ENCODE measurements at regions not wholly inside any gene's neighbourhood (a gene's known extent, or its start where the extent isn't known, plus 50 kb on each side); places are given as distances from the start of the nearest gene placed in this dataset.

DNA sequence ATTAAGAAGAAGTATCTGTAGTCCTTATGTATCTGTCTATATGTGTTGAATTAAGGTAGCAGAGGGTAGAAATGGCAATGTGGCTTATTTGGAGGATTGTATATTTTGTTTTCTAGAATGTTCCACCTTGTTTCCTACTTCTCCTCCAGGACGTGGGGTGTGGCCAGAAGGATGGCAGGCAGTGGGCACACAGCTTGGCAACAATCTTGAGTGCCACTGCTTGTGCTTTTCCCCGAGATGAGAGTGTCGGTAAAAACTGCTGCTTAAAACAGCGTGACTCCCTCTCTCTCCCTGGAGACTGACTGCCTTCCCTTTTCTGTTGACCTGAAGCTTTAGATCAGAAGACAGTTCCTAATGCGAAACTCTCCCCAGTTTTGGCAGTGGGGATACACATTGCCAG is 61.2 kb downstream of the FAT3 start:
- H3K27ac ChIP-seq (ENCODE audit: insufficient read length, low read depth, low read length), result no peak overlapping the region
- H3K4me1 Mint-ChIP-seq, result peaks cover 14 to 32% of the 10 kb centered on the region in 2 experiments
- no CpG with 5 or more reads among the region's 5 CpGs for WGBS (ENCODE audit: extremely low coverage, insufficient read length, low lambda C conversion rate)

More for the DNA sequence above, 61.2 kb downstream of the FAT3 start:
- Histone ChIP-seq H4K8ac (replicated peaks; ENCODE audit: insufficient read length, low read depth, low read length) (no peak overlapping the region), H4K20me1 (ENCODE audit: control insufficient read depth, insufficient read depth, insufficient read length) (no peaks in the 10 kb centered on the region), H3K79me1 (ENCODE audit: insufficient read depth, low read depth, low read length, poor library complexity, severe bottlenecking) (no peaks in the 10 kb centered on the region), H2BK12ac (ENCODE audit: insufficient read length, low read depth, low read length) (no peak overlapping the region), H2BK120ac (ENCODE audit: low read depth, low read length, poor library complexity, severe bottlenecking) (no peak overlapping the region), H3K4ac (ENCODE audit: low read depth, low read length) (no peak overlapping the region), H2BK5ac (ENCODE audit: insufficient read length, low read length) (no peak overlapping the region), H3K4me1 (ENCODE audit: insufficient read depth, low read length) (peaks cover 2% of the 10 kb centered on the region; the same call in 1 of the 2 replicates), H3K27me3 (ENCODE audit: insufficient read depth, low read length) (no peaks in the 10 kb centered on the region), H3K4me2 (ENCODE audit: insufficient read depth, insufficient read length, low read length) (no peak overlapping the region), H3K18ac (ENCODE audit: insufficient read length, low read depth, low read length) (no peak overlapping the region), H2BK15ac (ENCODE audit: low read depth, low read length) (no peak overlapping the region), H3K23ac (ENCODE audit: insufficient read length, low read depth, low read length) (no peak overlapping the region), H3K9ac (ENCODE audit: extremely low read depth, insufficient read length, low read length) (no peak overlapping the region), H2AFZ (ENCODE audit: low read length) (no peak overlapping the region), H3K9me3 (ENCODE audit: control insufficient read depth, low read depth, low read length) (no peaks in the 10 kb centered on the region), H4K91ac (ENCODE audit: insufficient read length, low read depth, low read length) (no peak overlapping the region), H3K56ac (ENCODE audit: insufficient read length, low read depth, low read length) (no peak overlapping the region), H4K5ac (ENCODE audit: insufficient read length, low read depth, low read length) (no peak overlapping the region), H3T11ph (ENCODE audit: low read length) (no peak overlapping the region), H2BK20ac (ENCODE audit: low read depth, low read length, poor library complexity, severe bottlenecking) (no peak overlapping the region), H3K14ac (ENCODE audit: insufficient read depth, low read length) (no peak overlapping the region), H3K79me2 (ENCODE audit: insufficient read depth, low read length) (peaks cover 7% of the 10 kb centered on the region; the same call in 1 of the 2 replicates), H2AK5ac (ENCODE audit: insufficient read length, low read length) (no peak overlapping the region), H3K23me2 (ENCODE audit: insufficient read length, low read depth, low read length, poor library complexity, severe bottlenecking) (no peaks in the 10 kb centered on the region)
- TF ChIP-seq, protein P1, sequence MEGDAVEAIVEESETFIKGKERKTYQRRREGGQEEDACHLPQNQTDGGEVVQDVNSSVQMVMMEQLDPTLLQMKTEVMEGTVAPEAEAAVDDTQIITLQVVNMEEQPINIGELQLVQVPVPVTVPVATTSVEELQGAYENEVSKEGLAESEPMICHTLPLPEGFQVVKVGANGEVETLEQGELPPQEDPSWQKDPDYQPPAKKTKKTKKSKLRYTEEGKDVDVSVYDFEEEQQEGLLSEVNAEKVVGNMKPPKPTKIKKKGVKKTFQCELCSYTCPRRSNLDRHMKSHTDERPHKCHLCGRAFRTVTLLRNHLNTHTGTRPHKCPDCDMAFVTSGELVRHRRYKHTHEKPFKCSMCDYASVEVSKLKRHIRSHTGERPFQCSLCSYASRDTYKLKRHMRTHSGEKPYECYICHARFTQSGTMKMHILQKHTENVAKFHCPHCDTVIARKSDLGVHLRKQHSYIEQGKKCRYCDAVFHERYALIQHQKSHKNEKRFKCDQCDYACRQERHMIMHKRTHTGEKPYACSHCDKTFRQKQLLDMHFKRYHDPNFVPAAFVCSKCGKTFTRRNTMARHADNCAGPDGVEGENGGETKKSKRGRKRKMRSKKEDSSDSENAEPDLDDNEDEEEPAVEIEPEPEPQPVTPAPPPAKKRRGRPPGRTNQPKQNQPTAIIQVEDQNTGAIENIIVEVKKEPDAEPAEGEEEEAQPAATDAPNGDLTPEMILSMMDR (conservative IDR thresholded peaks at IDR 0.05), result no peak
- Mint-ChIP-seq H3K36me3 (ENCODE audit: insufficient read depth in 1 of 3, low read depth in 3 of 3) (no peaks in the 10 kb centered on the region), H3K4me3 (no peak overlapping the region), H3K27me3 (ENCODE audit: low read depth) (no peaks in the 10 kb centered on the region), H3K27ac (no peak overlapping the region; a peak in 1 of 7 replicates), H3K9me3 (no peaks in the 10 kb centered on the region)
- no peak for DNase-seq
